H1 (cell line): ENCODE measurements at regions not wholly inside any gene's neighbourhood (a gene's known extent, or its start where the extent isn't known, plus 50 kb on each side); places are given as distances from the start of the nearest gene placed in this dataset.

Experiments
- POLR2A ChIP-seq, 2 experiments: IDR thresholded peaks; 1 replicate in 1 of 2; 2 replicates in 1 of 2; pipeline ENCODE4 v1.6.1; 2011; ENCODE audit warnings: low read depth in 2 of 2, low read length in 2 of 2, mild to moderate bottlenecking in 2 of 2; ENCODE audit errors: control extremely low read depth in 1 of 2
- POLR2AphosphoS5 ChIP-seq: IDR thresholded peaks from 2 replicates; pipeline ENCODE4 v1.6.1; 2011; ENCODE audit warnings: low read depth, low read length
- RXRA ChIP-seq: IDR thresholded peaks from 2 replicates; pipeline ENCODE4 v1.6.1; 2011; ENCODE audit warnings: low read depth, mild to moderate bottlenecking, low read length, moderate library complexity; ENCODE audit not compliant: insufficient read depth
- USF2 ChIP-seq: IDR thresholded peaks from 2 replicates; pipeline ENCODE4 v1.6.1; 2011; ENCODE audit warnings: low read length, improper control_type of control experiment
- ZNF274 ChIP-seq: IDR thresholded peaks from 2 replicates; pipeline ENCODE4 v1.7.0; 2012; ENCODE audit warnings: low read length, borderline replicate concordance; ENCODE audit errors: extremely low read depth

GRCh38 chr3:144583871-144584270 lies 612.2 kb downstream of the DIPK2A start:
- no peak for TF ChIP-seq POLR2AphosphoS5
- no peak for TF ChIP-seq RXRA
- no peak for TF ChIP-seq USF2
- TF ChIP-seq POLR2A (IDR thresholded peaks at IDR 0.05; ENCODE audit: control extremely low read depth in 1 of 2, low read depth in 2 of 2, low read length in 2 of 2), result no peak
- no peak for TF ChIP-seq ZNF274
